Body of pancreas (tissue), 4 donors: ENCODE measurements at regions not wholly inside any gene's neighbourhood (a gene's known extent, or its start where the extent isn't known, plus 50 kb on each side); places are given as distances from the start of the nearest gene placed in this dataset.
"Not testable (repeated sequence)": the region's sequence is repeated elsewhere in the genome, so short reads cannot be mapped to it uniquely, and the experiment has no call there.

Source experiments
- ATAC-seq: fragments of 150-250 bp; one replicate; pipeline ENCODE4 v1.9.1; 2016
- DNase-seq, 4 donors: peaks; one replicate each; pipeline ENCODE4 v3.0.0-alpha.2; 2019
- H3K27ac ChIP-seq, 4 donors: fragments of 200-600 bp; sonication (generic); 1 replicate in 3 of 4; 2 replicates in 1 of 4; pipeline versions ENCODE4 v1.5.1 to v1.6.1; 2016 to 2019; ENCODE audit warnings: mild to moderate bottlenecking in 1 of 4, mixed read lengths in 1 of 4, moderate library complexity in 1 of 4
- H3K27me3 ChIP-seq, 2 donors: fragments of 200-600 bp; sonication (generic); one replicate each; pipeline ENCODE4 v1.6.0; 2016; ENCODE audit warnings: mild to moderate bottlenecking in 1 of 2
- H3K36me3 ChIP-seq, 2 donors: fragments of 200-600 bp; sonication (generic); replicated peaks in 1 of 2; 2 replicates each; pipeline ENCODE4 v1.5.1; 2016; ENCODE audit warnings: low read depth in 2 of 2; ENCODE audit not compliant: insufficient read depth in 1 of 2
- H3K4me1 ChIP-seq: fragments of 200-600 bp; sonication (generic); one replicate; pipeline ENCODE4 v1.6.0; 2016
- H3K4me3 ChIP-seq, 2 donors: fragments of 200-600 bp; sonication (generic); 1 replicate in 1 of 2; 2 replicates in 1 of 2; pipeline ENCODE4 v1.5.1; 2016 to 2019
- H3K9me3 ChIP-seq, 3 donors: fragments of 200-600 bp; sonication (generic); 1 replicate in 2 of 3; 2 replicates in 1 of 3; pipeline ENCODE4 v1.5.1; 2016
- POLR2A ChIP-seq, 3 donors: fragments of 450-650 bp; IDR thresholded peaks; one replicate each; pipeline ENCODE4 v1.6.1; 2016; ENCODE audit warnings: antibody characterized with exemption in 3 of 3, mild to moderate bottlenecking in 2 of 3
- WGBS, 2 donors: methylation state at CpG; one replicate each; pipeline ENCODE4 v1.1.5; 2017; 5-methylcytosine and 5-hydroxymethylcytosine counted together
- intact Hi-C: fragments of 100-400 bp; cut with DNase I; formaldehyde crosslinking; loops from one replicate; pipeline ENCODE4 v1.15.1; 2023
- TF ChIP-seq, protein P1 (sequence below), 7 experiments: fragments of 450-650 bp in 4 of 7; fragments of 200-600 bp in 3 of 7; sonication (generic) in 3 of 7; IDR thresholded peaks; one replicate each; pipeline ENCODE4 v1.5.1; 2016 to 2019; ENCODE audit warnings: antibody characterized with exemption in 7 of 7

- no peak for TF ChIP-seq POLR2A (IDR thresholded peaks at IDR 0.05)
- TF ChIP-seq, protein P1, sequence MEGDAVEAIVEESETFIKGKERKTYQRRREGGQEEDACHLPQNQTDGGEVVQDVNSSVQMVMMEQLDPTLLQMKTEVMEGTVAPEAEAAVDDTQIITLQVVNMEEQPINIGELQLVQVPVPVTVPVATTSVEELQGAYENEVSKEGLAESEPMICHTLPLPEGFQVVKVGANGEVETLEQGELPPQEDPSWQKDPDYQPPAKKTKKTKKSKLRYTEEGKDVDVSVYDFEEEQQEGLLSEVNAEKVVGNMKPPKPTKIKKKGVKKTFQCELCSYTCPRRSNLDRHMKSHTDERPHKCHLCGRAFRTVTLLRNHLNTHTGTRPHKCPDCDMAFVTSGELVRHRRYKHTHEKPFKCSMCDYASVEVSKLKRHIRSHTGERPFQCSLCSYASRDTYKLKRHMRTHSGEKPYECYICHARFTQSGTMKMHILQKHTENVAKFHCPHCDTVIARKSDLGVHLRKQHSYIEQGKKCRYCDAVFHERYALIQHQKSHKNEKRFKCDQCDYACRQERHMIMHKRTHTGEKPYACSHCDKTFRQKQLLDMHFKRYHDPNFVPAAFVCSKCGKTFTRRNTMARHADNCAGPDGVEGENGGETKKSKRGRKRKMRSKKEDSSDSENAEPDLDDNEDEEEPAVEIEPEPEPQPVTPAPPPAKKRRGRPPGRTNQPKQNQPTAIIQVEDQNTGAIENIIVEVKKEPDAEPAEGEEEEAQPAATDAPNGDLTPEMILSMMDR (IDR thresholded peaks at IDR 0.05), result no peak
- WGBS, 2 donors, result 43 to 45% methylated on average over 2 of the region's 2 CpGs
- intact Hi-C loops, result no loop called here
- Histone ChIP-seq H3K27ac (no peak overlapping the region), H3K4me1 (no peaks in the 10 kb centered on the region), H3K36me3 (no peaks in the 10 kb centered on the region), H3K27me3 (no peaks in the 10 kb centered on the region), H3K9me3 (no peaks in the 10 kb centered on the region), H3K4me3 (no peak overlapping the region)
- ATAC-seq (no peak), DNase-seq (no peak)
These were observed 929.5 kb upstream of the C9orf72 start for GRCh38 chr9:28502741-28503140.

- Histone ChIP-seq H3K4me3 (no peak overlapping the region), H3K9me3 (no peaks in the 10 kb centered on the region), H3K27ac (no peak overlapping the region), H3K4me1 (no peaks in the 10 kb centered on the region), H3K36me3 (no peaks in the 10 kb centered on the region), H3K27me3 (no peaks in the 10 kb centered on the region)
- intact Hi-C loops, result no loop called here
- 56 to 64% methylated on average over 4 of the region's 4 CpGs for WGBS, 2 donors
- TF ChIP-seq, protein P1 (IDR thresholded peaks at IDR 0.05), result no peak
- TF ChIP-seq POLR2A (IDR thresholded peaks at IDR 0.05), result no peak
- DNase-seq, result no peak
- ATAC-seq, result no peak
These were observed 930.3 kb upstream of the C9orf72 start for GRCh38 chr9:28503573-28503972.

DNA sequence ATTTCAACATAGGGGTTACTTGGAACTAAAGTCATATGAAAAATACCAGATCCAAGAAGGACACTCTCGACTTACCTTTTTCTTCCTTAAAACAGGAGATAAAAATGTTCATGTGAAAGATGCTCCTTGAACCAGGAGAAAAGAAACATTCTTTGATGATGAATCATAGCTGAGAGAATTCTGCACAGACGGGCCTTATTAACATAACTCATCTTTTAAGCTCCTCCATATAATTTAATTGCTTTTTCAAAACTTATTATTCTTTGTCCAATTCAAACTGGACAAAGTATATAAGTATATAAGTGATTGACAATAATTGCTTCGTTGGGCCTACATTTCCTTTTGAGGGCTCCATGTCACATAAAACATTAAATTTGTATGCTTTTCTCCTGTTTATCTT lies 945.2 kb upstream of the C9orf72 start:
- no peaks in the 10 kb centered on the region for H3K27me3 ChIP-seq
- no peaks in the 10 kb centered on the region for H3K4me1 ChIP-seq
- TF ChIP-seq, protein P1 (IDR thresholded peaks at IDR 0.05), result no peak
- no peak for TF ChIP-seq POLR2A (IDR thresholded peaks at IDR 0.05)
- no peaks in the 10 kb centered on the region for H3K9me3 ChIP-seq
- WGBS, 2 donors, result 39 to 46% methylated on average over 3 of the region's 3 CpGs
- H3K4me3 ChIP-seq, result no peak overlapping the region
- intact Hi-C loops, result no loop called here
- ATAC-seq (no peak), DNase-seq (no peak)
- no peak overlapping the region for H3K27ac ChIP-seq
- H3K36me3 ChIP-seq, result no peaks in the 10 kb centered on the region

DNA sequence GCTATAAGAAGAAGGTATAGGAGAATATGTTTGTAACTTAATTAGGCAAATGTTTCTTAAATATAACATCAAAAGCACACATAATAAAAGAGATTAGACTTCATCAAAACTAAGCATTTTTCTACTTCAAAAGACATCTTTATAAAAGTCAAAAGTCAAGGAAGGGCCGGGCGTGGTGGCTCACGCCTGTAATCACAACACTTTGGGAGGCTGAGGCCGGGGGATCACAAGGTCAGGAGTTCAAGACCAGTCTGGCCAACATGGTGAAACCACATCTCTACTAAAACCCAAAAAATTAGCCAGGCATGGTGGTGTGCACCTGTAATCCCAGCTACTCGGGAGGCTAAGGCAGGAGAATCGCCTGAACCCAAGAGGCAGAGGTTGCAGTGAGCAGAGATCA lies 951.0 kb upstream of the C9orf72 start:
- H3K9me3 ChIP-seq, DNase-seq, H3K4me1 ChIP-seq, ATAC-seq, H3K36me3 ChIP-seq, H3K4me3 ChIP-seq, intact Hi-C loops, H3K27me3 ChIP-seq, H3K27ac ChIP-seq: not testable (repeated sequence)
- WGBS, 2 donors, result 59 to 77% methylated on average over 6 of the region's 6 CpGs

GRCh38 chr9:28528049-28528448 lies 954.8 kb upstream of the C9orf72 start:
- no peak for TF ChIP-seq POLR2A (IDR thresholded peaks at IDR 0.05)
- TF ChIP-seq, protein P1 (IDR thresholded peaks at IDR 0.05), result no peak
- no peaks in the 10 kb centered on the region for H3K27me3 ChIP-seq
- DNase-seq, result no peak
- H3K4me3 ChIP-seq, result no peak overlapping the region
- no peak for ATAC-seq
- H3K4me1 ChIP-seq, result no peaks in the 10 kb centered on the region
- H3K27ac ChIP-seq, result no peak overlapping the region
- WGBS, 2 donors, result 44 to 69% methylated on average over 1 of the region's 1 CpG
- H3K36me3 ChIP-seq, result no peaks in the 10 kb centered on the region
- intact Hi-C loops, result no loop called here
- no peaks in the 10 kb centered on the region for H3K9me3 ChIP-seq
